Fibroblast of the aortic adventitia (primary cell): ENCODE measurements at regions not wholly inside any gene's neighbourhood (a gene's known extent, or its start where the extent isn't known, plus 50 kb on each side); places are given as distances from the start of the nearest gene placed in this dataset.
A peak's percentile ranks its signal among the peaks of the same experiment; 100 is the strongest.
"Not testable (repeated sequence)": the region's sequence is repeated elsewhere in the genome, so short reads cannot be mapped to it uniquely, and the experiment has no call there.

Experiments
- DNase-seq: peaks from one replicate; pipeline ENCODE4 v3.0.0-alpha.2; 2010; ENCODE audit warnings: low read depth
- H3K4me3 ChIP-seq: 2 replicates; pipeline ENCODE4 v1.5.1; 2011; ENCODE audit warnings: low read depth, mild to moderate bottlenecking, control low read depth, low read length, moderate library complexity
- TF ChIP-seq, protein P1 (sequence below): IDR thresholded peaks from 2 replicates; pipeline ENCODE4 v1.5.1; 2011; ENCODE audit warnings: mild to moderate bottlenecking, low read length, control low read depth, inconsistent platforms; ENCODE audit not compliant: insufficient read depth

DNA sequence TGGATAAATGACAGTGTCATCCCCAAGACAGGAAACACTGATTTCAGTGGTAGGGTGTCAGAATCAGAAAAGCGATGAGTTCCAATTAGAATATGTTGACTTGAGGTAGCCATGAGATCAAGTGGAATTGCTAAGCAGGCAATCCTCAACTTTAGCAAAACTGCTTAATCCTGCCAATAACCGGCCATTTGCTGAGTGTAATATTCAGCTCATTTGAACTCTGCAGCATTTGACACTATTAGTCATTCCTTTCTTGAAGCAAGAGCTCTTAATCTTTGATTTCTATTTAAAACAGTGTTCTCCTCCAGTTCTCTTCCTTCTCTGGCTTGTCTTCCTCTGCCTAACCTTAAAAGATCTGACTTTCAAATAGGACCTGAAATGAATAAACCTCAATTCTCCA lies 68.7 kb upstream of the DCLK2 start:
- DNase-seq: peak; percentile 57
- no peak overlapping the region for H3K4me3 ChIP-seq
- TF ChIP-seq, protein P1, sequence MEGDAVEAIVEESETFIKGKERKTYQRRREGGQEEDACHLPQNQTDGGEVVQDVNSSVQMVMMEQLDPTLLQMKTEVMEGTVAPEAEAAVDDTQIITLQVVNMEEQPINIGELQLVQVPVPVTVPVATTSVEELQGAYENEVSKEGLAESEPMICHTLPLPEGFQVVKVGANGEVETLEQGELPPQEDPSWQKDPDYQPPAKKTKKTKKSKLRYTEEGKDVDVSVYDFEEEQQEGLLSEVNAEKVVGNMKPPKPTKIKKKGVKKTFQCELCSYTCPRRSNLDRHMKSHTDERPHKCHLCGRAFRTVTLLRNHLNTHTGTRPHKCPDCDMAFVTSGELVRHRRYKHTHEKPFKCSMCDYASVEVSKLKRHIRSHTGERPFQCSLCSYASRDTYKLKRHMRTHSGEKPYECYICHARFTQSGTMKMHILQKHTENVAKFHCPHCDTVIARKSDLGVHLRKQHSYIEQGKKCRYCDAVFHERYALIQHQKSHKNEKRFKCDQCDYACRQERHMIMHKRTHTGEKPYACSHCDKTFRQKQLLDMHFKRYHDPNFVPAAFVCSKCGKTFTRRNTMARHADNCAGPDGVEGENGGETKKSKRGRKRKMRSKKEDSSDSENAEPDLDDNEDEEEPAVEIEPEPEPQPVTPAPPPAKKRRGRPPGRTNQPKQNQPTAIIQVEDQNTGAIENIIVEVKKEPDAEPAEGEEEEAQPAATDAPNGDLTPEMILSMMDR: no peak

DNA sequence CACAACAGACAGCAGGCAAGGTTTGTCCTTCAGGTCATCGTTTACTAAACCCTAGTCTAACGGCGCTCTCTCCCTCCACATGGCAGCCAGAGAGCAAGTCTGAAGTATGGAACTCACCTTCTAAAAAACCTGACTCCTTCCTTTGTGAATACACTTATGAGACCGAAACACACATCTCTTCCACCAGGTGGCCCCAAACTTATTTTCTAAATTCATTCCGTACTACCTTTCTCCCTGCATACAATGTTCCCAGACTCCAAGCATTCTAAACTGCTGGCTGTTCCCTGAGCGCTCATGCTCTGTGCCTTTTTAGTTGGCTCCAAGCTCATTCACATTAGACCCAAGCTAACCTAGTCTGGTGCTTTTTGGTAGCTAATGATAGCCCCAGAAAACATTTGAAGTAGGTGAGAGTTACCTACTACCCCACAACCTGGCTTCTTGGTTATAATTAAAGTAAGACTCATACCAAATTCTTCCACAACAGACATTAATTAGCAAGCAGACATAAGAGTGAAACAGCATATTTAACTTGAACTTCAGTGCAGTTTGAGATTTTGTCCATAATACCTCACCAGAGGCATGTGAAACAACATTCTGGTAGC lies 67.6 kb upstream of the DCLK2 start:
- DNase-seq: peak; percentile 86
- H3K4me3 ChIP-seq: no peak overlapping the region
- TF ChIP-seq, protein P1: peak; percentile 63

DNA sequence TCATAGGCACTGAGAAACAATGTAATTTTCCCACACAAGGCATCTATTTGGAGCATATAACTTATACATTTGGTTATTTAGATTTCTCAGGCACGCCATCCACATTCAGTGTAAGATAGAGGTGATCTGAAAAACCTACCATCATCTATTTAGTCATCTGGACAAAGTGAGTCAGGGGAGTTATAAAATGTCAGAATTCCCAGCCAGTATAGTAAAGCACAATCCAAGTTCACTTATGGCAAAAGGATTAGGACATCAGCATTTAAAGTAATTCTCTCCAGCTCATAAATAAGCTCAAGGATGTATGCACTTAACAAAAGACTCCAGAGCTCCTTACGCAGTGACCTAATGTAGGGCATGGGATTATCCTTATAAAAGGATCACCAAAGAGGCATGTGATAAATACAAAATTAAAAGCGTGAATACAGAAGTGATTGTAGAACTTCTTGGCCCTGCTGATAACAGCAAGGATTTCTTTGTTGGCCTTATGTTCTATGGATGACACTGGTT lies 65.3 kb upstream of the DCLK2 start:
- H3K4me3 ChIP-seq: no peak overlapping the region
- TF ChIP-seq, protein P1: no peak
- DNase-seq: no peak

GRCh38 chr4:150015910-150016309 lies 62.3 kb upstream of the DCLK2 start:
- H3K4me3 ChIP-seq, DNase-seq: not testable (repeated sequence)

DNA sequence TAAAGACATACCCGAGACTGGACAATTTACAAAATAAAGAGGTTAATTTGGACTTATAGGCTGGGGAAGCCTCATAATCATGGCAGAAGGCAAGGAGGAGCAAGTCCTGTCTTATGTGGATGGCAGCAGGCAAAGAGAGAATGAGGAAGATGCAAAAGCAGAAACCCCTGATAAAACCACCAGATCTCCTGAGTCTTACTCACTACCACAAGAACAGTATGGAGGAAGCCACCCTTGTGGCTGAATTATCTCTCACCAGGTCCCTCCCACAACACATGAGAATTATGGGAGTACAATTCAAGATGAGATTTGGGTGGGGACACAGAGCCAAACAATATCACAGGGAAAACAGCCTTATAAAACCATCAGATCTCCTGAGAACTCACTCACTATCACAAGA lies 61.6 kb upstream of the DCLK2 start:
- not testable (repeated sequence) for H3K4me3 ChIP-seq, DNase-seq

GRCh38 chr4:150018257-150018656 lies 60.0 kb upstream of the DCLK2 start:
- no peak for DNase-seq
- TF ChIP-seq, protein P1: no peak
- no peak overlapping the region for H3K4me3 ChIP-seq

GRCh38 chr4:150021483-150021882 lies 56.8 kb upstream of the DCLK2 start:
- peak; percentile 27 for DNase-seq
- H3K4me3 ChIP-seq: no peak overlapping the region
- TF ChIP-seq, protein P1: no peak

GRCh38 chr4:150023489-150023888 lies 54.8 kb upstream of the DCLK2 start:
- DNase-seq: no peak
- TF ChIP-seq, protein P1: no peak
- no peak overlapping the region for H3K4me3 ChIP-seq

- not testable (repeated sequence) for H3K4me3 ChIP-seq, DNase-seq
Observed at GRCh38 chr4:150026987-150027386, 51.3 kb upstream of the DCLK2 start.
